H1 (cell line): ENCODE measurements at regions not wholly inside any gene's neighbourhood (a gene's known extent, or its start where the extent isn't known, plus 50 kb on each side); places are given as distances from the start of the nearest gene placed in this dataset.

ENCODE experiments used
- CTCF ChIA-PET: fragments of 300-600 bp; sonication (Branson Sonifier 250); formaldehyde crosslinking; loops from one replicate; lab custom pipeline; 2021; ENCODE audit not compliant: partially characterized antibody; lab: Charles Lee
- POLR2A ChIA-PET: fragments of 300-600 bp; sonication (Branson Sonifier 250); formaldehyde crosslinking; loops from one replicate; lab custom pipeline; 2021; ENCODE audit warnings: inconsistent platforms; ENCODE audit not compliant: partially characterized antibody; lab: Charles Lee
- DNase-seq, 2 experiments: peaks; one replicate each; pipeline versions ENCODE4 v3.0.0 to v3.0.0-alpha.2; 2010 to 2022; ENCODE audit warnings: low spot score in 2 of 2, low read depth in 1 of 2, mixed read lengths in 1 of 2
- FAIRE-seq: peaks from 2 replicates; lab custom pipeline; 2011; peaks lifted over from hg19 to GRCh38; lab: Jason Lieb, UNC
- H2AFZ ChIP-seq: 2 replicates; pipeline ENCODE4 v1.8.1; 2012; ENCODE audit warnings: low read length, inconsistent platforms
- H2AK5ac ChIP-seq: 2 replicates; pipeline ENCODE4 v1.6.1; 2013; ENCODE audit warnings: low read depth, low read length
- H2BK120ac ChIP-seq: replicated peaks from 2 replicates; pipeline ENCODE3; 2013; ENCODE audit warnings: low read depth, low read length, inconsistent platforms
- H2BK12ac ChIP-seq: 2 replicates; pipeline ENCODE4 v1.6.1; 2013; ENCODE audit warnings: low read depth, low read length
- H2BK15ac ChIP-seq: 2 replicates; pipeline ENCODE4 v1.6.1; 2013; ENCODE audit warnings: low read length
- H2BK20ac ChIP-seq: 2 replicates; pipeline ENCODE4 v1.6.1; 2013; ENCODE audit warnings: low read length
- H2BK5ac ChIP-seq: 2 replicates; pipeline ENCODE4 v1.6.1; 2013; ENCODE audit warnings: low read depth, low read length
- H3K14ac ChIP-seq: 2 replicates; pipeline ENCODE4 v1.6.1; 2013; ENCODE audit warnings: inconsistent platforms; ENCODE audit not compliant: insufficient read length
- H3K18ac ChIP-seq: 2 replicates; pipeline ENCODE4 v1.6.1; 2013; ENCODE audit warnings: low read length; ENCODE audit errors: extremely low read depth
- H3K23ac ChIP-seq: 2 replicates; pipeline ENCODE4 v1.6.1; 2013; ENCODE audit warnings: inconsistent platforms; ENCODE audit not compliant: insufficient read length
- H3K23me2 ChIP-seq: 2 replicates; pipeline ENCODE4 v1.6.1; 2013; ENCODE audit warnings: low read depth, low read length
- H3K27ac ChIP-seq: 2 replicates; pipeline ENCODE4 v1.6.1; 2011; ENCODE audit warnings: low read depth, low read length, inconsistent platforms
- H3K27me3 ChIP-seq, 4 experiments: replicated peaks in 1 of 4; 1 replicate in 1 of 4; 2 replicates in 3 of 4; pipeline versions ENCODE4 v1.6.1 to v1.8.1; 2011 to 2013; ENCODE audit warnings: low read length in 3 of 4, mild to moderate bottlenecking in 3 of 4, inconsistent platforms in 2 of 4, mixed read lengths in 2 of 4, moderate library complexity in 1 of 4; ENCODE audit not compliant: control insufficient read depth in 3 of 4, insufficient read depth in 3 of 4; ENCODE audit errors: extremely low read depth in 1 of 4
- H3K36me3 ChIP-seq, 4 experiments: 2 replicates each; pipeline versions ENCODE4 v1.6.1 to v1.8.1; 2011 to 2013; ENCODE audit warnings: mild to moderate bottlenecking in 4 of 4, low read length in 3 of 4, moderate library complexity in 2 of 4, control low read depth in 1 of 4, inconsistent platforms in 1 of 4; ENCODE audit not compliant: insufficient read depth in 4 of 4, control insufficient read depth in 2 of 4
- H3K4ac ChIP-seq: replicated peaks from 2 replicates; pipeline ENCODE3; 2013; ENCODE audit warnings: low read length, low read depth, mixed read lengths, inconsistent platforms; ENCODE audit not compliant: insufficient read length
- H3K4me1 ChIP-seq, 4 experiments: replicated peaks in 1 of 4; 1 replicate in 1 of 4; 2 replicates in 3 of 4; pipeline versions ENCODE4 v1.6.1 to v1.8.1; 2011 to 2013; ENCODE audit warnings: low read length in 3 of 4, inconsistent platforms in 2 of 4, mixed read lengths in 1 of 4; ENCODE audit not compliant: insufficient read depth in 4 of 4, control insufficient read depth in 3 of 4
- H3K4me2 ChIP-seq, 2 experiments: 2 replicates each; pipeline versions ENCODE4 v1.6.1 to v1.8.1; 2011 to 2013; ENCODE audit warnings: low read depth in 2 of 2, low read length in 2 of 2, control low read depth in 1 of 2, inconsistent platforms in 1 of 2, mild to moderate bottlenecking in 1 of 2; ENCODE audit not compliant: insufficient read depth in 1 of 2
- H3K4me3 ChIP-seq, 4 experiments: fragments of 200-600, 300-600 bp in 1 of 4; sonication (generic), shearing (Covaris generic), sonication (Bioruptor Twin) in 1 of 4; 2 replicates each; pipeline versions ENCODE4 v1.5.1 to v1.8.1; 2011 to 2016; ENCODE audit warnings: low read length in 4 of 4, low read depth in 3 of 4, control low read depth in 2 of 4, inconsistent platforms in 2 of 4, mild to moderate bottlenecking in 2 of 4, mixed read lengths in 1 of 4, moderate library complexity in 1 of 4; ENCODE audit not compliant: insufficient read depth in 2 of 4; ENCODE audit errors: extremely low read depth in 1 of 4
- H3K56ac ChIP-seq: replicated peaks from 2 replicates; pipeline ENCODE3; 2013; ENCODE audit warnings: low read depth, mild to moderate bottlenecking, mixed read lengths, low read length, inconsistent platforms; ENCODE audit not compliant: insufficient read length
- H3K79me1 ChIP-seq: 2 replicates; pipeline ENCODE4 v1.6.1; 2013; ENCODE audit warnings: low read depth, low read length, control low read depth
- H3K79me2 ChIP-seq, 2 experiments: 2 replicates each; pipeline versions ENCODE4 v1.6.1 to v1.8.1; 2012 to 2013; ENCODE audit warnings: low read length in 2 of 2, mild to moderate bottlenecking in 2 of 2, inconsistent platforms in 1 of 2; ENCODE audit not compliant: insufficient read depth in 2 of 2, control insufficient read depth in 1 of 2
- H3K9ac ChIP-seq, 4 experiments: replicated peaks in 1 of 4; 1 replicate in 1 of 4; 2 replicates in 3 of 4; pipeline versions ENCODE4 v1.6.1 to v1.8.1; 2011 to 2013; ENCODE audit warnings: low read depth in 3 of 4, low read length in 3 of 4, control low read depth in 2 of 4, mild to moderate bottlenecking in 2 of 4, moderate library complexity in 2 of 4, inconsistent platforms in 1 of 4; ENCODE audit errors: extremely low read depth in 1 of 4
- H3K9me3 ChIP-seq, 2 experiments: 2 replicates each; pipeline versions ENCODE4 v1.6.1 to v1.8.1; 2012 to 2013; ENCODE audit warnings: mild to moderate bottlenecking in 2 of 2, moderate library complexity in 2 of 2, control low read depth in 1 of 2, inconsistent platforms in 1 of 2, low read depth in 1 of 2, low read length in 1 of 2, mixed read lengths in 1 of 2; ENCODE audit not compliant: insufficient read depth in 2 of 2
- H4K20me1 ChIP-seq, 2 experiments: replicated peaks in 1 of 2; 2 replicates each; pipeline versions ENCODE3 to v1.8.1; 2011 to 2013; ENCODE audit warnings: inconsistent platforms in 2 of 2, low read length in 2 of 2, mild to moderate bottlenecking in 1 of 2; ENCODE audit not compliant: insufficient read depth in 2 of 2, control insufficient read depth in 1 of 2
- H4K5ac ChIP-seq: 2 replicates; pipeline ENCODE4 v1.6.1; 2013; ENCODE audit warnings: low read length, low read depth, mixed read lengths, inconsistent platforms; ENCODE audit not compliant: insufficient read length
- H4K8ac ChIP-seq: 2 replicates; pipeline ENCODE4 v1.8.0; 2013; ENCODE audit warnings: mild to moderate bottlenecking, moderate library complexity, low read length, inconsistent platforms; ENCODE audit not compliant: insufficient read depth; ENCODE audit errors: extremely low read depth
- H4K91ac ChIP-seq: replicated peaks from 2 replicates; pipeline ENCODE3; 2013; ENCODE audit warnings: low read length, mixed read lengths, inconsistent platforms; ENCODE audit not compliant: insufficient read length
- BACH1 ChIP-seq: IDR thresholded peaks from 2 replicates; pipeline ENCODE4 v1.6.1; 2012; ENCODE audit warnings: low read length, improper control_type of control experiment
- KDM4A ChIP-seq: IDR thresholded peaks from one replicate; pipeline ENCODE4 v1.7.1; 2012; ENCODE audit warnings: low read depth, mild to moderate bottlenecking, moderate library complexity, low read length, inconsistent platforms; ENCODE audit not compliant: severe bottlenecking
- SP1 ChIP-seq: IDR thresholded peaks from 2 replicates; pipeline ENCODE4 v1.6.1; 2011; ENCODE audit warnings: low read depth, low read length
- TF ChIP-seq, protein P1 (sequence below): IDR thresholded peaks from 2 replicates; pipeline ENCODE4 v1.6.1; 2012; ENCODE audit warnings: inconsistent platforms

GRCh38 chrX:122094611-122095010, 1047.2 kb downstream of the GLUD2 start:
- H2AFZ ChIP-seq, result no peak overlapping the region
- CTCF ChIA-PET, result no interaction called here
- FAIRE-seq, result no peak

More at GRCh38 chrX:122094611-122095010, 1047.2 kb downstream of the GLUD2 start:
- POLR2A ChIA-PET, result no interaction called here
- no peak overlapping the region for H3K4me3 ChIP-seq
- H3K36me3 ChIP-seq, result no peaks in the 10 kb centered on the region
- no peaks in the 10 kb centered on the region for H3K79me2 ChIP-seq
- no peaks in the 10 kb centered on the region for H3K27me3 ChIP-seq
- TF ChIP-seq, protein P1, sequence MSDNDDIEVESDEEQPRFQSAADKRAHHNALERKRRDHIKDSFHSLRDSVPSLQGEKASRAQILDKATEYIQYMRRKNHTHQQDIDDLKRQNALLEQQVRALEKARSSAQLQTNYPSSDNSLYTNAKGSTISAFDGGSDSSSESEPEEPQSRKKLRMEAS, result no peak
- TF ChIP-seq SP1 (no peak), BACH1 (no peak), KDM4A (no peak)
- no peak overlapping the region for H4K5ac ChIP-seq
- H2BK5ac ChIP-seq, result no peak overlapping the region
- H3K9me3 ChIP-seq, result peaks cover 0 to 4% of the 10 kb centered on the region in 2 experiments; a peak in 2 of 4 replicates
- H3K4me1 ChIP-seq, result no peaks in the 10 kb centered on the region
- H2BK15ac ChIP-seq, result no peak overlapping the region
- no peak for DNase-seq
- no peak overlapping the region for H3K14ac ChIP-seq
- H4K20me1 ChIP-seq, result no peaks in the 10 kb centered on the region
- H4K8ac ChIP-seq, result no peak overlapping the region
- no peak overlapping the region for H3K56ac ChIP-seq
- H2BK12ac ChIP-seq, result no peak overlapping the region
- H3K79me1 ChIP-seq, result no peaks in the 10 kb centered on the region
- H2BK120ac ChIP-seq, result no peak overlapping the region
- H3K18ac ChIP-seq, result no peak overlapping the region
- no peaks in the 10 kb centered on the region for H3K23me2 ChIP-seq
- H3K4ac ChIP-seq, result no peak overlapping the region
- no peak overlapping the region for H3K4me2 ChIP-seq
- no peak overlapping the region for H3K23ac ChIP-seq
- no peak overlapping the region for H2BK20ac ChIP-seq
- H4K91ac ChIP-seq, result no peak overlapping the region
- no peak overlapping the region for H3K9ac ChIP-seq
- no peak overlapping the region for H3K27ac ChIP-seq
- H2AK5ac ChIP-seq, result no peak overlapping the region
